ENCODE measurements at regions not wholly inside any gene's neighbourhood (a gene's known extent, or its start where the extent isn't known, plus 50 kb on each side); places are given as distances from the start of the nearest gene placed in this dataset.
"Not testable (repeated sequence)": the region's sequence is repeated elsewhere in the genome, so short reads cannot be mapped to it uniquely, and the experiment has no call there.

GRCh38 chr3:5980475-5980874 lies 793.0 kb downstream of the EDEM1 start:
- Mint-ChIP-seq H3K27me3 (no peaks in the 10 kb centered on the region), H3K9me3 (peaks cover 12% of the 10 kb centered on the region), H3K27ac (no peak overlapping the region), H3K4me3 (no peak overlapping the region), H3K4me1 (no peaks in the 10 kb centered on the region), H3K36me3 (ENCODE audit: low read depth) (no peaks in the 10 kb centered on the region)
- CTCF ChIA-PET = no interaction called here
- POLR2A ChIA-PET = no interaction called here
- DNase-seq = no peak

- POLR2A ChIA-PET = no interaction called here
- Mint-ChIP-seq H3K4me1 (no peaks in the 10 kb centered on the region), H3K9me3 (peaks cover 8% of the 10 kb centered on the region), H3K4me3 (no peak overlapping the region), H3K36me3 (ENCODE audit: low read depth) (no peaks in the 10 kb centered on the region), H3K27me3 (no peaks in the 10 kb centered on the region), H3K27ac (no peak overlapping the region)
- CTCF ChIA-PET = no interaction called here
- no peak for DNase-seq
These were observed 807.1 kb downstream of the EDEM1 start for GRCh38 chr3:5994651-5995050.

GRCh38 chr3:6018456-6018855 lies 830.9 kb downstream of the EDEM1 start:
- Mint-ChIP-seq H3K27ac (no peak overlapping the region), H3K4me3 (no peak overlapping the region), H3K27me3 (no peaks in the 10 kb centered on the region), H3K9me3 (peaks cover 6% of the 10 kb centered on the region), H3K4me1 (no peaks in the 10 kb centered on the region), H3K36me3 (ENCODE audit: low read depth) (no peaks in the 10 kb centered on the region)
- ChIA-PET POLR2A (no interaction called here), CTCF (no interaction called here)
- DNase-seq = no peak

- H3K4me1 Mint-ChIP-seq = no peaks in the 10 kb centered on the region
- peaks cover 7% of the 10 kb centered on the region for H3K9me3 Mint-ChIP-seq
These were observed 835.1 kb downstream of the EDEM1 start for GRCh38 chr3:6022621-6023020.

GRCh38 chr3:6025032-6025431 lies 835.9 kb upstream of the GRM7 start:
- no peak for DNase-seq
- Mint-ChIP-seq H3K9me3 (peaks cover 18% of the 10 kb centered on the region), H3K4me3 (no peak overlapping the region), H3K27ac (no peak overlapping the region), H3K4me1 (no peaks in the 10 kb centered on the region), H3K36me3 (ENCODE audit: low read depth) (no peaks in the 10 kb centered on the region), H3K27me3 (no peaks in the 10 kb centered on the region)
- ChIA-PET POLR2A (no interaction called here), CTCF (interaction anchor here (0.6 kb wide), 1 partner anchor 1229 kb away, joined by 3 read pairs; no protein-coding TSS in a partner anchor)

More at GRCh38 chr3:6022621-6023020, 835.1 kb downstream of the EDEM1 start:
- no peak overlapping the region for H3K4me3 Mint-ChIP-seq
- H3K36me3 Mint-ChIP-seq (ENCODE audit: low read depth) = no peaks in the 10 kb centered on the region
- no peak for DNase-seq
- no peaks in the 10 kb centered on the region for H3K27me3 Mint-ChIP-seq
- H3K27ac Mint-ChIP-seq = no peak overlapping the region
- ChIA-PET POLR2A (no interaction called here), CTCF (no interaction called here)

GRCh38 chr3:6030648-6031047 lies 830.3 kb upstream of the GRM7 start:
- H3K9me3 Mint-ChIP-seq = peaks cover 26% of the 10 kb centered on the region
- DNase-seq; H3K4me1 Mint-ChIP-seq; H3K4me3 Mint-ChIP-seq; POLR2A ChIA-PET; H3K36me3 Mint-ChIP-seq (ENCODE audit: low read depth); H3K27me3 Mint-ChIP-seq; H3K27ac Mint-ChIP-seq; CTCF ChIA-PET: not testable (repeated sequence)

GRCh38 chr3:6035626-6036025 lies 825.3 kb upstream of the GRM7 start:
- Mint-ChIP-seq H3K4me1 (no peaks in the 10 kb centered on the region), H3K4me3 (no peak overlapping the region), H3K9me3 (peaks cover 12% of the 10 kb centered on the region), H3K27me3 (no peaks in the 10 kb centered on the region), H3K27ac (no peak overlapping the region), H3K36me3 (ENCODE audit: low read depth) (no peaks in the 10 kb centered on the region)
- CTCF ChIA-PET = no interaction called here
- POLR2A ChIA-PET = no interaction called here
- DNase-seq = no peak

GRCh38 chr3:6039971-6040370 lies 820.9 kb upstream of the GRM7 start:
- H3K36me3 Mint-ChIP-seq (ENCODE audit: low read depth) = no peaks in the 10 kb centered on the region
- H3K9me3 Mint-ChIP-seq = peaks cover 3% of the 10 kb centered on the region
- ChIA-PET CTCF (no interaction called here), POLR2A (no interaction called here)
- no peak for DNase-seq
- no peaks in the 10 kb centered on the region for H3K4me1 Mint-ChIP-seq
- no peak overlapping the region for H3K4me3 Mint-ChIP-seq
- no peak overlapping the region for H3K27ac Mint-ChIP-seq
- H3K27me3 Mint-ChIP-seq = no peaks in the 10 kb centered on the region

- CTCF ChIA-PET = no interaction called here
- H3K4me1 Mint-ChIP-seq = no peaks in the 10 kb centered on the region
These were observed 819.0 kb upstream of the GRM7 start for GRCh38 chr3:6041894-6042293.

GRCh38 chr3:6047016-6047415 lies 813.9 kb upstream of the GRM7 start:
- no peaks in the 10 kb centered on the region for H3K4me1 Mint-ChIP-seq
- ChIA-PET POLR2A (no interaction called here), CTCF (no interaction called here)
- peaks cover 15% of the 10 kb centered on the region for H3K9me3 Mint-ChIP-seq
- no peak for DNase-seq
- no peak overlapping the region for H3K4me3 Mint-ChIP-seq
- H3K27ac Mint-ChIP-seq = no peak overlapping the region
- no peaks in the 10 kb centered on the region for H3K36me3 Mint-ChIP-seq (ENCODE audit: low read depth)
- H3K27me3 Mint-ChIP-seq = no peaks in the 10 kb centered on the region

More at GRCh38 chr3:6041894-6042293, 819.0 kb upstream of the GRM7 start:
- no peak for DNase-seq
- Mint-ChIP-seq H3K9me3 (peaks cover 5% of the 10 kb centered on the region), H3K4me3 (no peak overlapping the region), H3K36me3 (ENCODE audit: low read depth) (no peaks in the 10 kb centered on the region), H3K27me3 (no peaks in the 10 kb centered on the region), H3K27ac (no peak overlapping the region)
- POLR2A ChIA-PET = no interaction called here

- Mint-ChIP-seq H3K9me3 (peaks cover 2% of the 10 kb centered on the region), H3K27ac (no peak overlapping the region), H3K4me1 (no peaks in the 10 kb centered on the region), H3K27me3 (no peaks in the 10 kb centered on the region), H3K4me3 (no peak overlapping the region), H3K36me3 (ENCODE audit: low read depth) (no peaks in the 10 kb centered on the region)
- POLR2A ChIA-PET = no interaction called here
- CTCF ChIA-PET = no interaction called here
- no peak for DNase-seq
These were observed 800.7 kb upstream of the GRM7 start for GRCh38 chr3:6060251-6060650.

- POLR2A ChIA-PET = no interaction called here
- H3K4me3 Mint-ChIP-seq = no peak overlapping the region
- CTCF ChIA-PET = no interaction called here
- H3K36me3 Mint-ChIP-seq (ENCODE audit: low read depth) = no peaks in the 10 kb centered on the region
- no peak for DNase-seq
- peaks cover 2% of the 10 kb centered on the region for H3K9me3 Mint-ChIP-seq
- H3K27me3 Mint-ChIP-seq = no peaks in the 10 kb centered on the region
- H3K4me1 Mint-ChIP-seq = no peaks in the 10 kb centered on the region
- H3K27ac Mint-ChIP-seq = no peak overlapping the region
These were observed 798.4 kb upstream of the GRM7 start for GRCh38 chr3:6062261-6063187.

GRCh38 chr3:6066397-6066796 lies 794.5 kb upstream of the GRM7 start:
- POLR2A ChIA-PET = no interaction called here
- CTCF ChIA-PET = no interaction called here
- H3K4me3 Mint-ChIP-seq = no peak overlapping the region
- no peaks in the 10 kb centered on the region for H3K4me1 Mint-ChIP-seq
- H3K9me3 Mint-ChIP-seq = no peaks in the 10 kb centered on the region
- no peaks in the 10 kb centered on the region for H3K27me3 Mint-ChIP-seq
- no peak overlapping the region for H3K27ac Mint-ChIP-seq
- DNase-seq = no peak
- no peaks in the 10 kb centered on the region for H3K36me3 Mint-ChIP-seq (ENCODE audit: low read depth)

- H3K4me3 Mint-ChIP-seq; H3K36me3 Mint-ChIP-seq (ENCODE audit: low read depth); DNase-seq; H3K27me3 Mint-ChIP-seq; H3K9me3 Mint-ChIP-seq; CTCF ChIA-PET; H3K4me1 Mint-ChIP-seq; POLR2A ChIA-PET; H3K27ac Mint-ChIP-seq: not testable (repeated sequence)
These were observed 793.9 kb upstream of the GRM7 start for GRCh38 chr3:6066868-6067578.
